CD14-positive monocyte (primary cell): ENCODE measurements at regions not wholly inside any gene's neighbourhood (a gene's known extent, or its start where the extent isn't known, plus 50 kb on each side); places are given as distances from the start of the nearest gene placed in this dataset.

ENCODE experiments used
- DNase-seq, 3 donors: peaks; one replicate each; pipeline ENCODE4 v3.0.0-alpha.2; 2011 to 2022
- H2AFZ ChIP-seq: 2 replicates; pipeline ENCODE4 v1.6.0; 2012; ENCODE audit warnings: mild to moderate bottlenecking, low read depth, low read length, inconsistent platforms; ENCODE audit not compliant: insufficient read depth, poor library complexity, severe bottlenecking
- H3K27ac ChIP-seq, 2 donors: 1 replicate in 1 of 2; 2 replicates in 1 of 2; pipeline ENCODE4 v1.5.1; 2012 to 2013; ENCODE audit warnings: low read length in 2 of 2, control low read depth in 1 of 2, inconsistent platforms in 1 of 2, low read depth in 1 of 2, mild to moderate bottlenecking in 1 of 2
- H3K27me3 ChIP-seq, 2 donors: one replicate each; pipeline versions ENCODE4 v1.6.0 to v1.6.1; 2011 to 2013; ENCODE audit warnings: low read length in 2 of 2; ENCODE audit not compliant: control insufficient read depth in 2 of 2, insufficient read depth in 2 of 2
- H3K36me3 ChIP-seq, 2 donors: replicated peaks in 1 of 2; 1 replicate in 1 of 2; 2 replicates in 1 of 2; pipeline versions ENCODE4 v1.5.1 to v1.6.1; 2012 to 2013; ENCODE audit warnings: low read length in 2 of 2, control low read depth in 1 of 2, inconsistent platforms in 1 of 2, mild to moderate bottlenecking in 1 of 2; ENCODE audit not compliant: insufficient read depth in 2 of 2, control insufficient read depth in 1 of 2
- H3K4me1 ChIP-seq, 2 donors: 1 replicate in 1 of 2; 2 replicates in 1 of 2; pipeline versions ENCODE4 v1.5.1 to v1.6.1; 2012 to 2013; ENCODE audit warnings: low read length in 2 of 2, control low read depth in 1 of 2, inconsistent platforms in 1 of 2, mild to moderate bottlenecking in 1 of 2, moderate library complexity in 1 of 2; ENCODE audit not compliant: insufficient read depth in 2 of 2, control insufficient read depth in 1 of 2
- H3K4me2 ChIP-seq: replicated peaks from 2 replicates; pipeline ENCODE3; 2012; ENCODE audit warnings: low read length, moderate library complexity, mild to moderate bottlenecking; ENCODE audit not compliant: poor library complexity, severe bottlenecking; ENCODE audit errors: extremely low read depth
- H3K4me3 ChIP-seq, 3 experiments: fragments of 200-600 bp in 1 of 3; sonication (generic) in 1 of 3; replicated peaks in 1 of 3; 1 replicate in 2 of 3; 2 replicates in 1 of 3; pipeline ENCODE4 v1.5.1; 2011 to 2013; ENCODE audit warnings: low read length in 3 of 3, mild to moderate bottlenecking in 3 of 3, control low read depth in 2 of 3, low read depth in 2 of 3, inconsistent platforms in 1 of 3, moderate library complexity in 1 of 3
- H3K79me2 ChIP-seq: 2 replicates; pipeline ENCODE4 v1.6.0; 2012; ENCODE audit warnings: mild to moderate bottlenecking, control low read depth, inconsistent platforms, low read length, moderate library complexity; ENCODE audit not compliant: insufficient read depth
- H3K9ac ChIP-seq: 2 replicates; pipeline ENCODE4 v1.6.0; 2017; ENCODE audit warnings: low read length, mild to moderate bottlenecking; ENCODE audit not compliant: insufficient read depth, poor library complexity, severe bottlenecking
- H3K9me3 ChIP-seq, 2 donors: replicated peaks in 1 of 2; 1 replicate in 1 of 2; 2 replicates in 1 of 2; pipeline versions ENCODE4 v1.5.1 to v1.6.1; 2012 to 2013; ENCODE audit warnings: low read length in 2 of 2, control low read depth in 1 of 2; ENCODE audit not compliant: control insufficient read depth in 1 of 2, insufficient read depth in 1 of 2
- H4K20me1 ChIP-seq: 2 replicates; pipeline ENCODE4 v1.6.0; 2012; ENCODE audit warnings: mild to moderate bottlenecking, low read length, control low read depth, moderate library complexity; ENCODE audit not compliant: insufficient read depth
- H3K27ac Mint-ChIP-seq, 7 donors: one replicate each; pipeline ENCODE4 v1.8.0; 2020; ENCODE audit warnings: mild to moderate bottlenecking in 7 of 7, mixed read lengths in 7 of 7, moderate library complexity in 6 of 7, inconsistent platforms in 2 of 7
- H3K27me3 Mint-ChIP-seq, 3 donors: one replicate each; pipeline ENCODE4 v1.8.0; 2021 to 2022; ENCODE audit warnings: low read depth in 3 of 3, mild to moderate bottlenecking in 3 of 3, mixed read lengths in 3 of 3, moderate library complexity in 3 of 3, inconsistent platforms in 1 of 3
- H3K36me3 Mint-ChIP-seq, 2 donors: one replicate each; pipeline ENCODE4 v1.8.0; 2020; ENCODE audit warnings: mixed read lengths in 2 of 2, inconsistent platforms in 1 of 2, mild to moderate bottlenecking in 1 of 2
- H3K4me1 Mint-ChIP-seq: one replicate; pipeline ENCODE4 v1.8.0; 2020; ENCODE audit warnings: mild to moderate bottlenecking, mixed read lengths
- H3K4me3 Mint-ChIP-seq, 2 donors: one replicate each; pipeline ENCODE4 v1.8.0; 2020; ENCODE audit warnings: mild to moderate bottlenecking in 2 of 2, mixed read lengths in 2 of 2, moderate library complexity in 1 of 2
- H3K9me3 Mint-ChIP-seq, 7 donors: one replicate each; pipeline ENCODE4 v1.8.0; 2020 to 2022; ENCODE audit warnings: mixed read lengths in 7 of 7, mild to moderate bottlenecking in 6 of 7, moderate library complexity in 6 of 7, inconsistent platforms in 2 of 7
- WGBS: methylation state at CpG from one replicate; pipeline ENCODE4 v1.1.5; 2013; ENCODE audit warnings: missing lambda C conversion rate; ENCODE audit not compliant: insufficient coverage; 5-methylcytosine and 5-hydroxymethylcytosine counted together
- intact Hi-C, 2 donors: fragments of 100-400 bp; cut with micrococcal nuclease; formaldehyde crosslinking; loops; one replicate each; pipeline versions ENCODE4 v1.15.0 to v1.15.1; 2023
- TF ChIP-seq, protein P1 (sequence below): fragments of 200-600 bp; IDR thresholded peaks from one replicate; pipeline ENCODE4 v1.8.0; 2022; ENCODE audit warnings: antibody characterized with exemption, mild to moderate bottlenecking

- intact Hi-C loops: no loop called here
- TF ChIP-seq, protein P1, sequence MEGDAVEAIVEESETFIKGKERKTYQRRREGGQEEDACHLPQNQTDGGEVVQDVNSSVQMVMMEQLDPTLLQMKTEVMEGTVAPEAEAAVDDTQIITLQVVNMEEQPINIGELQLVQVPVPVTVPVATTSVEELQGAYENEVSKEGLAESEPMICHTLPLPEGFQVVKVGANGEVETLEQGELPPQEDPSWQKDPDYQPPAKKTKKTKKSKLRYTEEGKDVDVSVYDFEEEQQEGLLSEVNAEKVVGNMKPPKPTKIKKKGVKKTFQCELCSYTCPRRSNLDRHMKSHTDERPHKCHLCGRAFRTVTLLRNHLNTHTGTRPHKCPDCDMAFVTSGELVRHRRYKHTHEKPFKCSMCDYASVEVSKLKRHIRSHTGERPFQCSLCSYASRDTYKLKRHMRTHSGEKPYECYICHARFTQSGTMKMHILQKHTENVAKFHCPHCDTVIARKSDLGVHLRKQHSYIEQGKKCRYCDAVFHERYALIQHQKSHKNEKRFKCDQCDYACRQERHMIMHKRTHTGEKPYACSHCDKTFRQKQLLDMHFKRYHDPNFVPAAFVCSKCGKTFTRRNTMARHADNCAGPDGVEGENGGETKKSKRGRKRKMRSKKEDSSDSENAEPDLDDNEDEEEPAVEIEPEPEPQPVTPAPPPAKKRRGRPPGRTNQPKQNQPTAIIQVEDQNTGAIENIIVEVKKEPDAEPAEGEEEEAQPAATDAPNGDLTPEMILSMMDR: no peak
Measured at GRCh38 chr7:55629051-55629677, 56.9 kb upstream of the VOPP1 start.

DNA sequence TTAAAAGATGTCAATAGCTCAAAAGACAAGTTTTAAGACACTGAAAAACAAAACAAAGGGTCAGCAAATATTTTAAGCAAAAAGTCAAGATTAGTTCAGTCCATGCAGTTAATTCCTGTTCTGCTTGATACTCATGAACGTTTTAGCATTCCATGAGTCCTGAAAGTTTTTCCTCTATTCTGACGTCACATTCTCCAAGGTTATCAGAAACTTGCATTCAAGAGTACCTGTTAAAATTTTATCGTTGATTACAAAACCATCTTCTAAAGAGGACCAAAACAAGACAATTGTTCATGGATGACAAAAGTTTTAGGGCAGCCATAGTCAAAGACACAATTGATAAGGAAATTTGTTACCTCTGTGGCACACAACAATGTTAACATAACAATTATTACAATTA, 52.5 kb upstream of the VOPP1 start:
- no peak for DNase-seq
- Histone ChIP-seq H3K79me2 (no peaks in the 10 kb centered on the region), H3K4me2 (no peak overlapping the region), H2AFZ (no peak overlapping the region), H3K4me3 (no peak overlapping the region), H3K36me3 (no peaks in the 10 kb centered on the region), H3K9me3 (peaks cover 0 to 15% of the 10 kb centered on the region in 2 donors), H3K27me3 (no peaks in the 10 kb centered on the region), H3K4me1 (no peaks in the 10 kb centered on the region), H3K9ac (no peak overlapping the region), H3K27ac (no peak overlapping the region), H4K20me1 (no peaks in the 10 kb centered on the region)
- no peak overlapping the region for H3K27ac Mint-ChIP-seq
- no peak overlapping the region for H3K4me3 Mint-ChIP-seq
- TF ChIP-seq, protein P1: no peak
- intact Hi-C loops: no loop called here
- peaks cover under 1 to 29% (median 20%) of the 10 kb centered on the region in 7 donors for H3K9me3 Mint-ChIP-seq
- no peaks in the 10 kb centered on the region for H3K4me1 Mint-ChIP-seq
- no peaks in the 10 kb centered on the region for H3K36me3 Mint-ChIP-seq
- peaks cover 2 to 4% (median 2%) of the 10 kb centered on the region in 3 donors for H3K27me3 Mint-ChIP-seq
- 100% methylated on average over 1 of the region's 3 CpGs for whole genome bisulfite sequencing

More at GRCh38 chr7:55629051-55629677, 56.9 kb upstream of the VOPP1 start:
- no peaks in the 10 kb centered on the region for H3K36me3 ChIP-seq
- peaks cover 0 to 28% (median 16%) of the 10 kb centered on the region in 7 donors for H3K9me3 Mint-ChIP-seq
- no peak overlapping the region for H3K27ac ChIP-seq
- no peaks in the 10 kb centered on the region for H3K79me2 ChIP-seq
- no peaks in the 10 kb centered on the region for H3K27me3 ChIP-seq
- no peak overlapping the region for H3K4me3 Mint-ChIP-seq
- no peak overlapping the region for H3K4me3 ChIP-seq
- H3K27ac Mint-ChIP-seq: no peak overlapping the region
- peaks cover 2% of the 10 kb centered on the region in 3 donors for H3K27me3 Mint-ChIP-seq
- peaks cover 0 to 13% of the 10 kb centered on the region in 2 donors for H3K9me3 ChIP-seq
- no peak overlapping the region for H2AFZ ChIP-seq
- no peak for DNase-seq
- 42% methylated on average over 2 of the region's 2 CpGs for WGBS
- H3K9ac ChIP-seq: no peak overlapping the region
- no peaks in the 10 kb centered on the region for H4K20me1 ChIP-seq
- H3K4me2 ChIP-seq: no peak overlapping the region
- no peaks in the 10 kb centered on the region for H3K4me1 Mint-ChIP-seq
- no peaks in the 10 kb centered on the region for H3K4me1 ChIP-seq
- H3K36me3 Mint-ChIP-seq: no peaks in the 10 kb centered on the region
